GM21723 (cell line): ENCODE measurements at regions not wholly inside any gene's neighbourhood (a gene's known extent, or its start where the extent isn't known, plus 50 kb on each side); places are given as distances from the start of the nearest gene placed in this dataset.

Experiments
- ATAC-seq: cut with Tn5 transposase; IDR thresholded peaks from one replicate; pipeline ENCODE4 v1.9.1; 2021; ENCODE audit warnings: mild to moderate bottlenecking, moderate library complexity; ENCODE audit not compliant: unreplicated experiment

- ATAC-seq, result no peak
These were observed 299.0 kb upstream of the MSX2 start for GRCh38 chr5:174425271-174425963.

GRCh38 chr5:174425964-174426290 is 298.5 kb upstream of the MSX2 start:
- ATAC-seq, result no peak

GRCh38 chr5:174426388-174426787 is 298.0 kb upstream of the MSX2 start:
- ATAC-seq, result no peak

- ATAC-seq, result no peak
These were observed 297.5 kb upstream of the MSX2 start for GRCh38 chr5:174426851-174427250.

- no peak for ATAC-seq
These were observed 297.1 kb upstream of the MSX2 start for GRCh38 chr5:174427304-174427703.

GRCh38 chr5:174428895-174429294 is 295.5 kb upstream of the MSX2 start:
- no peak for ATAC-seq

- ATAC-seq, result no peak
These were observed 293.4 kb upstream of the MSX2 start for GRCh38 chr5:174430940-174431339.

GRCh38 chr5:174431504-174431903 is 292.9 kb upstream of the MSX2 start:
- no peak for ATAC-seq

- ATAC-seq, result no peak
These were observed 291.3 kb upstream of the MSX2 start for GRCh38 chr5:174433098-174433497.

GRCh38 chr5:174436750-174437149 is 287.6 kb upstream of the MSX2 start:
- ATAC-seq, result no peak

- ATAC-seq, result no peak
These were observed 279.7 kb upstream of the MSX2 start for GRCh38 chr5:174444479-174445188.

- ATAC-seq, result no peak
These were observed 277.9 kb upstream of the MSX2 start for GRCh38 chr5:174446446-174446845.

- ATAC-seq, result no peak
These were observed 277.4 kb upstream of the MSX2 start for GRCh38 chr5:174446988-174447387.

- ATAC-seq, result no peak
These were observed 276.3 kb upstream of the MSX2 start for GRCh38 chr5:174448041-174448440.

- ATAC-seq, result no peak
These were observed 275.7 kb upstream of the MSX2 start for GRCh38 chr5:174448662-174449061.

GRCh38 chr5:174453690-174454089 is 270.7 kb upstream of the MSX2 start:
- ATAC-seq, result no peak

- ATAC-seq, result no peak
These were observed 269.9 kb upstream of the MSX2 start for GRCh38 chr5:174454464-174454863.

- ATAC-seq, result no peak
These were observed 269.5 kb upstream of the MSX2 start for GRCh38 chr5:174454890-174455289.

GRCh38 chr5:174455301-174455700 is 269.1 kb upstream of the MSX2 start:
- ATAC-seq, result no peak

GRCh38 chr5:174457141-174457678 is 267.2 kb upstream of the MSX2 start:
- no peak for ATAC-seq

GRCh38 chr5:174459071-174459702 is 265.2 kb upstream of the MSX2 start:
- ATAC-seq, result no peak

GRCh38 chr5:174459832-174460448 is 264.4 kb upstream of the MSX2 start:
- ATAC-seq, result no peak
